MV-4-11 (cell line): ENCODE measurements at regions not wholly inside any gene's neighbourhood (a gene's known extent, or its start where the extent isn't known, plus 50 kb on each side); places are given as distances from the start of the nearest gene placed in this dataset.

ENCODE experiments used
- DNase-seq: peaks from one replicate; lab custom pipeline; 2025; lab: John Stamatoyannopoulos, UW

- DNase-seq: peak; percentile 91
Observed at GRCh38 chr17:77266891-77267341, 126.1 kb downstream of the SEC14L1 start.

DNA sequence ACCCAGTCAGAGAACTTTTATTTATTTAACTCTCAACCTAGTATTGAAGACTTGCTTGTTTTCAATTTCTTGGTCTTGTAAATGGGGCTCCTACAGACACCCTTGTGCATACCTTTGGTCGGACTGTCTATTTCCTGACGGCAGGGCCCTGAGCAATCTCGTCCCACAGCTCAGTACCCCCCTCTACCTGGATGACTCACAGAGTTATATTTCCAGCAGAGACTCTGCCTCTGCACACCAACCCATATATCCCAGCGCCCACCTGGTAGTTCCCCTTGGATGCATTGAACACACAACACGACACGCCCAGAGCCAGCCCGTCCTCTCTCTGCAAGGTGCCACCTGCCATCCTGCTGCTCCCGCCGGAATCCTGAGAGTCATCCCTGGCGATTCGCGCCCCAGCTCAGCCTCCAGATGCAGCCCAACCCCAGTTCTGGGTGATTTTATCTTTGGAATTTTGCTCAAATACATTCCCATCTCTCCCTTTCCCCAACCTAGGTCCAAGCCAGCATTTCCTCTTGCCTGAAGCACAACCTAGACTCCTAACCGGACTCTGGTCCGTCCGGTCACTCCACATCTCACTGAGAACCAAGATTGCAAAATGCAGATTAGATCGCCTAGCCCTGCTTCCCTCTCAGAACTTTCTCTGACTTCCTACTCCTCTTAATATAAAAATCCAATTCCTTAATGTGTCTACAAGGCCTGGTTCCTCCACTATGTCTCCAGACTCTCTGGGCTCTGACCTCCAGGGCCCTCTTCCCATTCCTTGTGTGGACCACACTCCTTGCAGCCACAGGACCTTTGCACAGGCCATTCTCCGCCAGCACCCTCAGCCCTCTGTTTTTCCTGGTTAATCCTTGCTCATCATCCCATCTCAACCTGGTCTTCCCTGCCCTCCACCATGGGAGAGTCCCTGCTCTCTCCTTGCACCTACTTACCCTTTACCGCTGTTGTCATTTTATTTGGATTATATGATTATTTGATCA, 129.2 kb downstream of the SEC14L1 start:
- no peak for DNase-seq

DNA sequence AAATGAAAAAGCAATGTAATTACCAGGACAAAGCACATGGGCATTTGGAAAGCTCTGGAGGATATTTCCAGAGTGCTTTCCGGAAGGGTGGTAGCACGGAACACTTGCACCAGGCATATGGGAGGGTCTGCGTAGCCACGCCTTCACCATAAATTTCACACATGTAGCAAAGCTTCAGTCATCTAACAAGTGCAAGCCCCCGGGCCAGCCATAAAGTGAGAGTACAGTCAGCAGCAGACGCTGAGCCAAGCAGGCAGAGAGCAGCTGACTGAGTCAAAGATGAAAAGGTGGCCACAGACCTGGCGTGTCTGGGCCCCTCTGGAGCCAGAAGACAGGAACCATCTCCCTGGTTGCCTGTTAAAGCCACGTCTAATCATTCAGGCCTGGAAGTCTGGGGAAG, 130.6 kb downstream of the SEC14L1 start:
- no peak for DNase-seq

DNA sequence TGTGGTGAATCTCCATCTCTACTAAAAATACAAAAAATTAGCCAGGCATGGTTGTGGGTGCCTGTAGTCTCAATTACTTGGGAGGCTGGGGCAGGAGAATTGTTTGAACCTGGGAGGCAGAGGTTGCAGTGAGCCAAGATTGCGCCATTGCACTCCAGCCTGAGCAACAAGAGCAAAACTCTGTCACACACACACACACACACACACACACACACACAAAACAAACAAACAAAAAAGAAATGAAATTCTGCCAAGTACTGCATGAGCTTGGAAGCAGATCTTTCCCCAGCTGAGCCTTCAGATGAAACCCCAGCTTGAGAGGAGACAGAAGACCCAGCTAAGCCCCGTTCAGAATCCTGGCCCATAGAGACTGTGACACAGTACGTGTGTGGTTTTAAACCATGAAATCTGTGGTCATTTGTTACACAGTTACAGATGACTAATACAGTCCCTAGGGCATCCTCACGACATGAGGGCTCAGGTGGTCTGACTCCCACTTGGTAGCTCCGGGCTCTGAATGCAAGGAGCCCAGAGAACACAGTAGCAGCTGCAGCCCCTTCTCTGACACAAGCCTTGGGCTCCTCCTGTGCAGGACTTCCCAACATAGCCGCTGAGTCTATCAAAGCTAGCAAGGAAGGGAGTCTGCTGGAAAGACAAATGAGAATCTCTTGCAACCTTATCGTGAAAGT, 132.8 kb downstream of the SEC14L1 start:
- peak; percentile 44 for DNase-seq

GRCh38 chr17:77274096-77274845, 133.5 kb downstream of the SEC14L1 start:
- DNase-seq: no peak

DNA sequence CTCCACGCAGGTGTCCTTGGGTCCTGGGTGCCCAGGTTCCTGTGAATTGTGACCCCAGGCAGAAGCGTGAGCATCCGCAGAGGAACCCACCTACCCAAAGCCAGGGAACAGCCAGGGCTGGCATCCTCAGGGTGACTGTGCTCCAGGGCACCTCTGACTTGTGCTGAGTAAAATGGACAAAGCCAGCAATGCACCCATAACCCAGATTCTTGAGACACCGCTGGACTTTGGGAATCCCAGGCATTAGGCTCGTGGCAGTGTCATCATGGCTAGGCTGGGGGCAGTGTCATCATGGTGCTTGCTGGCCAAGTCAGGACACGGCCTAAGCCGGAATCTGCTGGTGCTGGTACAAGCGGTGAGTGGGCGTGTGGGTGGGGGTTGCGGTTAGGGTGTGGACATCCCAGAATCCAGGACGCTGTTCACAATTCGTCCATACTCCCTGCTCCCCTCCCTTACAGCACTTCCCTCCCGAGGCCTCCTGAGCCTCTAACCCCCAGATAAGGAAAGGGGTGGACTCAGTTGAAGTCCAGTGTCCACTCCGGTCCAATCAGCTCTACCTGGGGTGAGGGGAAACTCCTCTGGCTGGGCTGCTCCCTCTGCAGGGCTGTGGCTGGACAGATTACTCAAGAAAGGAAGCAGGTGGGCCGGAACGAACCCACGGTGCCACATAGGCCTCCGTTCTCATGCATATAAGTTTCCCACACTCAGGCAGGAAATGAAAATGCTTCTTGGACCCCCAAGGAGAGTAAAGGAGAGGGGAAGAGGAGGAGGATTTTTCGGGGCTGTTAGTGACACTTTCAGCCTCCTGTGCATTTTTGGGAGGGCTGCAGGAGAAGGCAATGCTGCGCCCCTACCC, 138.9 kb downstream of the SEC14L1 start:
- no peak for DNase-seq

DNA sequence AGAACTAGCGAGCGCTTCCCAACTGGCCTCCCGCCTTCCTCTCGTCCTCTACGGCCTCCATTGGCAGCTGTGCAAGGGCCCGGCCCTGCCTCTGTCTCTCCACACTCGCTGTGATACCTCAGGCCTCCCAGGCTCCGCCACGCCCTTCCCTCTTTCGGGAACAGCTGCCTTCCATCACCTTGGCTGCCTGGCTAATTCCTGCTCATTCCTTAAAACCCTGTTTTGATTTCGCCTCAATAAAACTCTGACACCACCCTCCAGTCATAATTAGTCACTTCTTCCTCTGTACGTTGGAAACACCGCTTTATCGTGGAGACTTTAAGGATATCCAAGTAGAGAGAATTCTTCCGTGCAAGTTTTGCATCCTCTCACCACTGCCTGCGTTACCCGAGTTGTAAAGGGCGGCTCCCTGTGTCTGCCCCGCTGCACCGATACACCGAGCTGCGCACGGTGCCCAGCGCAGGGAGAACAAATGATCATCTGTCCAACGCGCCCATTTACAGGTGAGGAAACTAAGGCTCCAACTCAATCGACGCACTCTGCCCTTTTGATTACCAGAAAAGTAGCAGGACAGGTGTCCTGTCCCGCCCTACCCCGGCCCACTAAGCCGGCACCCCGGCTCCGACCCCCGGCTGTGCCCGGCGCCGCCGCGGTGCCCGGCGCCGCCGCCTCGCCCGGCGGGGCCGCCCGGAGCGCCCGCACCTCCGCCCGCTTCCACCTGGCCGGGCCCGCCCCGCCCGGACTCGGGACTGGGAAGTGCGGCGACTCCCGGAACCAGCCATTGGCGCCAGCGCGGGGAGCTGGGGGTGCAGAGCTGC, 139.7 kb downstream of the SEC14L1 start:
- no peak for DNase-seq

DNA sequence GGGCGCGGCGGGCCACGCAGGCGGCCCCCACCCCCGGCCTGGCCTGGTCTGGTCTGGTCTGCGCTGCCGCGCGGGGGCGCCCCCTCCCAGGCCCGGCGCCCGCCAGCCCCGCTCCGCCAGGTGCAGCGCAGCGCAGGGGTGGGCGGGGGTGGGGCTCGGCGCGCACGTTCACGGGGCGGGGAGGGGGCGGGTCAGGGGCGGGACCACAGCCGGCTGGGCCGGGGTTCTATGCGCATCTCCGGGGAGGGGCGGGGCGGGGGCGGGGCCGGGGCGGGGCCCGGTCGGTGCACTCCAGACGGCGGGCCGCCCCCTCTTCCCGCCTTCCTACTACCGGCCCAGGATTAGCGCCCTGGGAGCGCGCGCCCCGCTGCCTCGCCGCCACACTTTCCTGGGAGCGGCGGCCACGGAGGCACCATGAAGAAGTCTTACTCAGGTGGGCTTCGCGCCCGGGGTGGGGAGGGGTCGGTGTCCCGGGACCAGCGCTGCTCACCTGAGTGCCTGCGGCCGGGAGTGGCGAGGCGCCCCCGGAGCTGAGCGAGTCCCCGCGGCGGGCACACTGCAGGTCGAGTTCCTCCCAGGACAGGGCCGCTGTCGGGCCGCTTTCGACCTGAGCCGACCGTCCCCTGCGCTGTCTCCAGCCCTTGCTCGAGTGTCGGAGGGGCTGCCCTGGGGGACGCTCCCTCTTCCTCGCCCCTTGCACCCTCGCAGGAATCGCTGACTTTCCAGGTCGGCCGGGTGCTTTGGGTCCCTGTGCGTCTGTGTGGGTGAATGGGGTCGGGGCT, 140.5 kb downstream of the SEC14L1 start:
- no peak for DNase-seq

GRCh38 chr17:77281904-77282367, 141.2 kb downstream of the SEC14L1 start:
- DNase-seq: no peak

DNA sequence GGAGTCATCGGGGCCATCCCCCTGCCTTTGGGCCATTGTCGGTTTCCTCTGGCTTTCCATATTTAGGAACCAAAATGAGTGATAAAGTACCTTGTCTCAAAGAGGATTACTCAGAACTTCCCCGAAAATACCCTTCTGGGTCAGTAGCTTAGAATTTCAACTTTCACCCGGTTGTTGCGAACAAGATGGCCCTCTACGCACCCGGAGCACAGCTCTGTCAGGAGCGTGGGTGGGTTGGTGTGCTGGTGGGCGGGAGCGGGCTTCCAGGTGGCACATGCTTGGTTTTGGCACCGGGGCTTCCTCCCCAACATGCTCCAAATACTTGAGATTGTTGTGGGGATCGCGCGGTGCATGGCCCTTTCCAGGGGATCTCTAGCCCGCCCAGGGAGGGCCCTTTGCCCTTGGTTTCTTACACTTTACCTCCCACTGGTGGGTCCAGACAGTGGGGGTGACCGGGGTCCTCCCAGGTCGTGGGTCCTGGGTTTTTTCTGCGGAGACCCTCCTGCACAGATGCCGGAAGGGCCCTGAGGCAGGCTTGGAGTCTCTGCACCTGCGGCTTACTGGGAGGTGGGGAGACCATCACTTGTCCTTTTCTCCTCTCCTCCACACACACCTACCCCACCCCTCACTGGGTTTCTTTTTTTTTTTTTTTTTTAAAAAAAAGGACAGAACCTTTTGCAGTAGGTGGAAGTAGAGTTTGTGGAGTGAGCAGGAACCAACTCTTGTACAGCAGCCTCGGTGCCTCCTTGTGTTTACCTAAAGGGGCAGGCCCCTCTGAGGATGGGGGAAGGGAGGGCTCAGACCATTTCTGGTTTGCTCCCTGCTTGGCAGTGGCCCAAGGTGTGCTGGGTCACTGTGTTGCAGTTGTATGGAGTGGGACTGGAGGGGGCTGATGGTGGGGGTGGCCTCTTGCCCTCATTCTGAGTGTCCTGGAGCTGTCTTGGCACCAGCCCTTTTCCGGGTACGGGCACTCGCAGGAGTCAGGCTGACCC, 142.1 kb downstream of the SEC14L1 start:
- DNase-seq: no peak

DNA sequence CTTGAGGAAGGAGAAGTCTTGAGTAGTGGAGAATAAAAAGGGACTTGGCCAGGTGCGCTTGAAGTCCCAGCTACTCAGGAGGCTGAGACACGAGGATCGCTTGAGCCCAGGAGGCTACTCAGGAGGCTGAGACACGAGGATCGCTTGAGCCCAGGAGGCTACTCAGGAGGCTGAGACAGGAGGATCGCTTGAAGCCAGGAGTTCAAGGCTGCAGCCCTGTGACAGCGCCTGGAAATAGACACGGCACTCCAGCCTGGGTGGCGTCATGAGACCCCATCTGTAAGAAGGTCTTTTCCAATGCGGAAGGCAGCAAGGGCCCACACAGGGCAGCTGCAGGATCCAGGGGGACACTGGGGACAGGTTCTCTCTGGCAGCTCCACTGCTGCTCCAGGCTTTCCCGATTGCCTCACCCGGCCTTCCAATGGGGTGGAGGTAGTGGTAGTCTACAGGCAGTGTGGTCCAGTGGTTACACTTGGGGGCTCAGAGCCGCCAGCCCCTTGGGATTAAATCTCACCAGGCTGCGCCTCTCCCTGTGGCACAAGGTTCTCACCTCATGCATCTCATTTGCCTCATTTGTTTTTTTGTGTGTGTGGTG, 143.4 kb downstream of the SEC14L1 start:
- DNase-seq: no peak

- DNase-seq: peak; percentile 68
Observed at GRCh38 chr17:77285594-77286390, 145.0 kb downstream of the SEC14L1 start.

DNA sequence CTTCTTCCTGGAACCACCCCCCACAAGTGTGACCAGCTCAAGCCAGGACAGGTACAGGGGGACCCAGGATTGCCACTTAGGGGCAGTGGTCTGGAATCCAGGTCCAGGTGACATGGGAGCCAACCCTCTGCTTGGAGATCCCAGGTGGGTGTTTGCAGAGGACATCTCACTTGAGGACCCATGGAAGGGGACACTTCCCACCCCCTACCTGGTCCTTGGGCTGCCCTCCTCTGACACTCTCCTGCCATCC, 145.5 kb downstream of the SEC14L1 start:
- DNase-seq: no peak

- no peak for DNase-seq
Observed at GRCh38 chr17:77286641-77287431, 146.1 kb downstream of the SEC14L1 start.

DNA sequence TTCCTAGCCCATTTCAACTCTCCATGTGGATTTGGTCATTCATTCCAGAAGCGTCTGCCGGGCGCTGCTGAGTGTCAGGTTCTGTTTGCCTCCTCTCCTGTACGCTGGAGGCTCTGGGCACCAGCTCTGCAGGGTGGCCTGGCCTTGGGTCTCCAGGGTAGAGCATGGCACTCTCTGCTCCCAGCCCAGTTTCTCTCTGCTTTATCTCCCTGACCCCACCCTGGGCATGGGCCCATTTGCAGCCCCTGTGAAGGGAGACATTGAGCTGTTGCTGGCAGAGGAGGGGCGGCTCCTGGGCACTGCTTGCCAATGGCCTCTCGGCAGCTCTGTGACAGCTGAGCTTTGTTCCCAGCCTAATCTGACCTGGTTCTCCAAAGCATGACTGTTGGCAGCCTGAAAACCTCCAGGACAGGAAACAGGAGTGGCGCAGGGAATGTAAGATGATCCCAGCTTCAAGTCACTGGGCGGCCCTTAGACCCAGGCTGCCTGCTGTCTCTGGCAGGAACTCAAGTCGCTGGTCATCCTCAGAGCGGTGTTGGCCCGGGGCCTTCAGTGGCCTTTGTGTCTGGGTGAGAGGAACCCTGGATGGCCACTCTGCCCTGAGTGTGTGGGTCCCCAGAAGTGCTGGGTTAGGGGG, 146.8 kb downstream of the SEC14L1 start:
- DNase-seq: no peak

- DNase-seq: no peak
Observed at GRCh38 chr17:77288115-77288619, 147.4 kb downstream of the SEC14L1 start.
